Body of pancreas (tissue), 4 donors: ENCODE measurements at regions not wholly inside any gene's neighbourhood (a gene's known extent, or its start where the extent isn't known, plus 50 kb on each side); places are given as distances from the start of the nearest gene placed in this dataset.

Experiments used
- POLR2A ChIP-seq, 3 donors: fragments of 450-650 bp; IDR thresholded peaks; one replicate each; pipeline ENCODE4 v1.6.1; 2016; ENCODE audit warnings: antibody characterized with exemption in 3 of 3, mild to moderate bottlenecking in 2 of 3
- TF ChIP-seq, protein P1 (sequence below), 7 experiments: fragments of 450-650 bp in 4 of 7; fragments of 200-600 bp in 3 of 7; sonication (generic) in 3 of 7; IDR thresholded peaks; one replicate each; pipeline ENCODE4 v1.5.1; 2016 to 2019; ENCODE audit warnings: antibody characterized with exemption in 7 of 7

- TF ChIP-seq, protein P1, sequence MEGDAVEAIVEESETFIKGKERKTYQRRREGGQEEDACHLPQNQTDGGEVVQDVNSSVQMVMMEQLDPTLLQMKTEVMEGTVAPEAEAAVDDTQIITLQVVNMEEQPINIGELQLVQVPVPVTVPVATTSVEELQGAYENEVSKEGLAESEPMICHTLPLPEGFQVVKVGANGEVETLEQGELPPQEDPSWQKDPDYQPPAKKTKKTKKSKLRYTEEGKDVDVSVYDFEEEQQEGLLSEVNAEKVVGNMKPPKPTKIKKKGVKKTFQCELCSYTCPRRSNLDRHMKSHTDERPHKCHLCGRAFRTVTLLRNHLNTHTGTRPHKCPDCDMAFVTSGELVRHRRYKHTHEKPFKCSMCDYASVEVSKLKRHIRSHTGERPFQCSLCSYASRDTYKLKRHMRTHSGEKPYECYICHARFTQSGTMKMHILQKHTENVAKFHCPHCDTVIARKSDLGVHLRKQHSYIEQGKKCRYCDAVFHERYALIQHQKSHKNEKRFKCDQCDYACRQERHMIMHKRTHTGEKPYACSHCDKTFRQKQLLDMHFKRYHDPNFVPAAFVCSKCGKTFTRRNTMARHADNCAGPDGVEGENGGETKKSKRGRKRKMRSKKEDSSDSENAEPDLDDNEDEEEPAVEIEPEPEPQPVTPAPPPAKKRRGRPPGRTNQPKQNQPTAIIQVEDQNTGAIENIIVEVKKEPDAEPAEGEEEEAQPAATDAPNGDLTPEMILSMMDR (IDR thresholded peaks at IDR 0.05), result no peak
- no peak for TF ChIP-seq POLR2A (IDR thresholded peaks at IDR 0.05)
Measured at GRCh38 chr1:38283696-38284470, 237.3 kb upstream of the POU3F1 start.
